ENCODE measurements at regions not wholly inside any gene's neighbourhood (a gene's known extent, or its start where the extent isn't known, plus 50 kb on each side); places are given as distances from the start of the nearest gene placed in this dataset.

- TF ChIP-seq POLR2A (IDR thresholded peaks at IDR 0.05; ENCODE audit: borderline replicate concordance, extremely low read depth, insufficient read depth, insufficient read length) (no peak), FOSL1 (IDR thresholded peaks at IDR 0.05; ENCODE audit: low read depth) (no peak), EZH2 (IDR thresholded peaks at IDR 0.05) (no peak), CEBPB (IDR thresholded peaks at IDR 0.05; ENCODE audit: low read depth) (no peak), CTCF (IDR thresholded peaks at IDR 0.05 in 2 of 3, conservative IDR thresholded peaks at IDR 0.05 in 1 of 3; ENCODE audit: borderline replicate concordance in 1 of 3, insufficient read depth in 1 of 3, low read depth in 2 of 3, low read length in 2 of 3) (no peak), TCF7L2 (IDR thresholded peaks at IDR 0.05; ENCODE audit: borderline replicate concordance, extremely low read depth, insufficient read depth, insufficient read length) (no peak), ZNF274 (IDR thresholded peaks at IDR 0.05; ENCODE audit: low read depth, low read length) (no peak), ATF3 (IDR thresholded peaks at IDR 0.05) (no peak), POLR2AphosphoS5 (IDR thresholded peaks at IDR 0.05; ENCODE audit: low read depth, low read length) (no peak), SP1 (IDR thresholded peaks at IDR 0.05; ENCODE audit: low read depth) (no peak), REST (IDR thresholded peaks at IDR 0.05; ENCODE audit: low read depth) (no peak), JUND (IDR thresholded peaks at IDR 0.05) (no peak)
These were observed 108.8 kb upstream of the TSPAN8 start for GRCh38 chr12:71266606-71267005.

All from HCT116 (cell line).